BJ (cell line): ENCODE measurements at regions not wholly inside any gene's neighbourhood (a gene's known extent, or its start where the extent isn't known, plus 50 kb on each side); places are given as distances from the start of the nearest gene placed in this dataset.

Experiments used
- CTCF ChIA-PET: fragments of 350-600 bp; formaldehyde crosslinking; extraction: SDS; loops from one replicate; lab custom pipeline; 2021; ENCODE audit warnings: antibody characterized with exemption, inconsistent platforms; lab: Yijun Ruan, JAX
- POLR2A ChIA-PET: fragments of 300-600 bp; sonication (Branson Sonifier 250); formaldehyde crosslinking; extraction: SDS; loops from one replicate; lab custom pipeline; 2021; ENCODE audit warnings: antibody characterized with exemption; lab: Charles Lee
- DNase-seq: peaks from one replicate; pipeline ENCODE4 v3.0.0-alpha.2; 2011; ENCODE audit warnings: low read depth
- H3K27me3 ChIP-seq: 2 replicates; pipeline ENCODE4 v1.6.0; 2011; ENCODE audit warnings: low read length; ENCODE audit not compliant: control insufficient read depth, insufficient read depth
- H3K36me3 ChIP-seq: 2 replicates; pipeline ENCODE4 v1.5.1; 2011; ENCODE audit warnings: low read length; ENCODE audit not compliant: control insufficient read depth, insufficient read depth
- H3K4me3 ChIP-seq: 2 replicates; pipeline ENCODE4 v1.5.1; 2011; ENCODE audit warnings: low read depth, mild to moderate bottlenecking, control low read depth, low read length
- CTCF ChIP-seq: IDR thresholded peaks from 2 replicates; pipeline ENCODE4 v1.5.1; 2011; ENCODE audit warnings: low read depth, mild to moderate bottlenecking, control low read depth, inconsistent platforms, low read length, moderate library complexity; ENCODE audit not compliant: insufficient read depth

GRCh38 chr18:38768504-38768903, 1202.9 kb upstream of the CELF4 start:
- no peak for DNase-seq
- no peak overlapping the region for H3K4me3 ChIP-seq
- no peak for TF ChIP-seq CTCF
- ChIA-PET CTCF (no interaction called here), POLR2A (no interaction called here)
- H3K36me3 ChIP-seq: no peaks in the 10 kb centered on the region
- H3K27me3 ChIP-seq: no peaks in the 10 kb centered on the region

GRCh38 chr18:38759457-38759856, 1193.9 kb upstream of the CELF4 start:
- POLR2A ChIA-PET: no interaction called here
- Histone ChIP-seq H3K36me3 (no peaks in the 10 kb centered on the region), H3K27me3 (no peaks in the 10 kb centered on the region), H3K4me3 (no peak overlapping the region)
- CTCF ChIA-PET: no interaction called here
- no peak for DNase-seq
- TF ChIP-seq CTCF: no peak

GRCh38 chr18:38756436-38756835, 1190.8 kb upstream of the CELF4 start:
- DNase-seq: no peak

GRCh38 chr18:38752430-38752829, 1186.8 kb upstream of the CELF4 start:
- no peak for DNase-seq
- no peak for TF ChIP-seq CTCF
- Histone ChIP-seq H3K27me3 (no peaks in the 10 kb centered on the region), H3K36me3 (no peaks in the 10 kb centered on the region), H3K4me3 (no peak overlapping the region)
- CTCF ChIA-PET: no interaction called here
- POLR2A ChIA-PET: no interaction called here

More at GRCh38 chr18:38756436-38756835, 1190.8 kb upstream of the CELF4 start:
- no peak for TF ChIP-seq CTCF
- H3K4me3 ChIP-seq: no peak overlapping the region
- no peaks in the 10 kb centered on the region for H3K36me3 ChIP-seq
- CTCF ChIA-PET: no interaction called here
- POLR2A ChIA-PET: no interaction called here
- H3K27me3 ChIP-seq: no peaks in the 10 kb centered on the region

GRCh38 chr18:38751898-38752297, 1186.3 kb upstream of the CELF4 start:
- Histone ChIP-seq H3K27me3 (no peaks in the 10 kb centered on the region), H3K36me3 (no peaks in the 10 kb centered on the region), H3K4me3 (no peak overlapping the region)
- no peak for TF ChIP-seq CTCF
- CTCF ChIA-PET: no interaction called here
- POLR2A ChIA-PET: no interaction called here
- no peak for DNase-seq
